Neutrophil (primary cell): ENCODE measurements at regions not wholly inside any gene's neighbourhood (a gene's known extent, or its start where the extent isn't known, plus 50 kb on each side); places are given as distances from the start of the nearest gene placed in this dataset.

Experiments
- H3K27ac ChIP-seq: fragments of 200-600 bp; sonication (generic); 2 replicates; pipeline ENCODE4 v1.5.1; 2016; ENCODE audit warnings: mild to moderate bottlenecking, moderate library complexity
- H3K27me3 ChIP-seq: fragments of 200-600 bp; sonication (generic); 2 replicates; pipeline ENCODE4 v1.6.0; 2016; ENCODE audit warnings: mild to moderate bottlenecking
- H3K36me3 ChIP-seq: fragments of 200-600 bp; sonication (generic); 2 replicates; pipeline ENCODE4 v1.5.1; 2017
- H3K4me1 ChIP-seq, 2 experiments: fragments of 200-600 bp in 1 of 2; sonication (generic) in 1 of 2; 1 replicate in 1 of 2; 2 replicates in 1 of 2; pipeline versions ENCODE4 v1.5.1 to v1.6.1; 2013 to 2016; ENCODE audit warnings: low read depth in 1 of 2, low read length in 1 of 2, mild to moderate bottlenecking in 1 of 2, moderate library complexity in 1 of 2; ENCODE audit not compliant: control insufficient read depth in 1 of 2, insufficient read depth in 1 of 2
- H3K4me3 ChIP-seq, 2 experiments: fragments of 200-600 bp in 1 of 2; sonication (generic) in 1 of 2; 1 replicate in 1 of 2; 2 replicates in 1 of 2; pipeline ENCODE4 v1.5.1; 2013 to 2016; ENCODE audit warnings: low read depth in 1 of 2, low read length in 1 of 2, mild to moderate bottlenecking in 1 of 2, moderate library complexity in 1 of 2
- H3K9me3 ChIP-seq: fragments of 200-600 bp; sonication (generic); 2 replicates; pipeline ENCODE4 v1.5.1; 2016
- TF ChIP-seq, protein P1 (sequence below): fragments of 200-600 bp; sonication (generic); IDR thresholded peaks from 2 replicates; pipeline ENCODE4 v1.5.1; 2016; ENCODE audit warnings: antibody characterized with exemption

- Histone ChIP-seq H3K36me3 (no peaks in the 10 kb centered on the region), H3K4me3 (no peak overlapping the region), H3K27me3 (no peaks in the 10 kb centered on the region), H3K27ac (no peak overlapping the region), H3K4me1 (no peaks in the 10 kb centered on the region), H3K9me3 (no peaks in the 10 kb centered on the region)
- TF ChIP-seq, protein P1, sequence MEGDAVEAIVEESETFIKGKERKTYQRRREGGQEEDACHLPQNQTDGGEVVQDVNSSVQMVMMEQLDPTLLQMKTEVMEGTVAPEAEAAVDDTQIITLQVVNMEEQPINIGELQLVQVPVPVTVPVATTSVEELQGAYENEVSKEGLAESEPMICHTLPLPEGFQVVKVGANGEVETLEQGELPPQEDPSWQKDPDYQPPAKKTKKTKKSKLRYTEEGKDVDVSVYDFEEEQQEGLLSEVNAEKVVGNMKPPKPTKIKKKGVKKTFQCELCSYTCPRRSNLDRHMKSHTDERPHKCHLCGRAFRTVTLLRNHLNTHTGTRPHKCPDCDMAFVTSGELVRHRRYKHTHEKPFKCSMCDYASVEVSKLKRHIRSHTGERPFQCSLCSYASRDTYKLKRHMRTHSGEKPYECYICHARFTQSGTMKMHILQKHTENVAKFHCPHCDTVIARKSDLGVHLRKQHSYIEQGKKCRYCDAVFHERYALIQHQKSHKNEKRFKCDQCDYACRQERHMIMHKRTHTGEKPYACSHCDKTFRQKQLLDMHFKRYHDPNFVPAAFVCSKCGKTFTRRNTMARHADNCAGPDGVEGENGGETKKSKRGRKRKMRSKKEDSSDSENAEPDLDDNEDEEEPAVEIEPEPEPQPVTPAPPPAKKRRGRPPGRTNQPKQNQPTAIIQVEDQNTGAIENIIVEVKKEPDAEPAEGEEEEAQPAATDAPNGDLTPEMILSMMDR: no peak
Measured at GRCh38 chr3:176950743-176951142, 246.5 kb downstream of the TBL1XR1 start.

DNA sequence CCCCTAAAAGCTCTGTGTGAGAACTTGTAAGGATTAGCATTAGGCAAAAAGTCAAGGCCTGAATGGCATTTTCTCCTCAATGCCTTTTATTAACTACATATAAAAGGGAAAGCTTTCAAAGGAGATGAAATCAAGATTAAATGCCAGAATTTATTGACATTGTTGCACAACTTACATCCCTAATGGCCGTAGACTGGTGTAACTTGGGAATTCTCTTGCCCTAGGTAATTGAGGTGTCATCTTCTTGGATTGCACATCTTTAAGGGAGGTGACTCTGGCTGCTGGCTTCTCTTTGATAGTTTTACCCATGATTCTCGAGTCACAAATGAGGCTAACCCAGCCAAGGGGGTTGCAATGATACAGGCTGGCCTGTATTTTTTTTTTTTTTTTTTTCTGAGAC, 249.1 kb downstream of the TBL1XR1 start:
- Histone ChIP-seq H3K27ac (no peak overlapping the region), H3K4me3 (no peak overlapping the region), H3K9me3 (no peaks in the 10 kb centered on the region), H3K36me3 (no peaks in the 10 kb centered on the region), H3K27me3 (no peaks in the 10 kb centered on the region), H3K4me1 (no peaks in the 10 kb centered on the region)
- TF ChIP-seq, protein P1: no peak

GRCh38 chr3:176946202-176946601, 251.1 kb downstream of the TBL1XR1 start:
- no peaks in the 10 kb centered on the region for H3K36me3 ChIP-seq
- no peaks in the 10 kb centered on the region for H3K27me3 ChIP-seq
- H3K4me1 ChIP-seq: no peaks in the 10 kb centered on the region
- H3K4me3 ChIP-seq: no peak overlapping the region
- no peak overlapping the region for H3K27ac ChIP-seq
- TF ChIP-seq, protein P1: no peak
- H3K9me3 ChIP-seq: no peaks in the 10 kb centered on the region

- H3K27ac ChIP-seq: no peak overlapping the region
- no peaks in the 10 kb centered on the region for H3K27me3 ChIP-seq
- no peaks in the 10 kb centered on the region for H3K36me3 ChIP-seq
- TF ChIP-seq, protein P1: no peak
- H3K4me3 ChIP-seq: no peak overlapping the region
- no peaks in the 10 kb centered on the region for H3K9me3 ChIP-seq
- H3K4me1 ChIP-seq: no peaks in the 10 kb centered on the region
Measured at GRCh38 chr3:176942305-176942704, 255.0 kb downstream of the TBL1XR1 start.

DNA sequence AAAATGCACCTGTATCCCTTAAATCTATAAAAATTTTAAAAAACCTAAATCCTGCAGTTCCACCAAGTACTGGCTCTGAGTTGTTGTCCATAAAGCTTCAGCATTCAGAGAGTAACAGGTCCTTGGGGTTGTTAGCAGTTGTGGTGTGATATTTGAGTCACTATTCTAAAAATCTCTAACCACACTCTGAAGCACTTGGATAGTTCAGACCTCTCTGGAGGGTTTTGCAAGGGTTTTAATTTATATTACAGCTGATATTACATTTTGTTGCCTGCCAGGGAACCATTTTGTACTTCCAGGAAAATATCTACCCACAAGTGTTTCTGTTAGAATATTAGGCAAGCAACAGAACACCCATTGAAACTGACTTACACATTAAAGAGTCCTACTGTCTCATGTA, 255.6 kb downstream of the TBL1XR1 start:
- TF ChIP-seq, protein P1: no peak
- Histone ChIP-seq H3K9me3 (no peaks in the 10 kb centered on the region), H3K4me1 (no peaks in the 10 kb centered on the region), H3K27ac (no peak overlapping the region), H3K4me3 (no peak overlapping the region), H3K36me3 (no peaks in the 10 kb centered on the region), H3K27me3 (no peaks in the 10 kb centered on the region)
